HepG2 (cell line): ENCODE measurements at regions not wholly inside any gene's neighbourhood (a gene's known extent, or its start where the extent isn't known, plus 50 kb on each side); places are given as distances from the start of the nearest gene placed in this dataset.
"Not testable (repeated sequence)": the region's sequence is repeated elsewhere in the genome, so short reads cannot be mapped to it uniquely, and the experiment has no call there.

Experiments
- ATAC-seq: fragments of 200-7000 bp; cut with Tn5 transposase; 3 replicates; pipeline ENCODE4 v1.9.1; 2020; ENCODE audit warnings: mild to moderate bottlenecking, moderate library complexity
- BruUV-seq: library from RNA; stranded (reverse); fragments of 400-500 nt; replicated peaks from 2 replicates; lab custom pipeline; 2021; lab: Mats Ljungman, UMichigan
- CTCF ChIA-PET: fragments of 300-600 bp; formaldehyde crosslinking; extraction: SDS; loops from one replicate; lab custom pipeline; 2021; ENCODE audit warnings: low total read pairs, inconsistent platforms, low intra/inter-chr PET ratio; lab: Yijun Ruan, JAX
- POLR2A ChIA-PET: fragments of 350-600 bp; sonication (Branson Sonifier 250); formaldehyde crosslinking; loops from one replicate; lab custom pipeline; 2020; ENCODE audit warnings: antibody characterized with exemption, inconsistent platforms; lab: Yijun Ruan, JAX
- DNase-seq: peaks from one replicate; pipeline ENCODE4 v3.0.0-alpha.2; 2015; ENCODE audit warnings: low spot score
- FAIRE-seq: peaks from 3 replicates; lab custom pipeline; 2011; peaks lifted over from hg19 to GRCh38; lab: Jason Lieb, UNC
- H2AFZ ChIP-seq: one replicate; pipeline ENCODE4 v1.6.1; 2011; ENCODE audit warnings: low read length, inconsistent platforms
- H3K27ac ChIP-seq: fragments of 300-600 bp; 3 replicates; pipeline ENCODE4 v1.8.0; 2011; ENCODE audit warnings: mixed run types, mild to moderate bottlenecking, mixed read lengths, low read length, inconsistent platforms; ENCODE audit not compliant: insufficient read depth; ENCODE audit errors: extremely low read length
- H3K27me3 ChIP-seq, 2 experiments: fragments of 200-600 bp in 1 of 2; 2 replicates in 1 of 2; 3 replicates in 1 of 2; pipeline versions ENCODE4 v1.6.0 to v1.8.0; 2011; ENCODE audit warnings: low read length in 2 of 2, mild to moderate bottlenecking in 2 of 2, moderate library complexity in 2 of 2, inconsistent platforms in 1 of 2; ENCODE audit not compliant: insufficient read depth in 2 of 2, control insufficient read depth in 1 of 2
- H3K36me3 ChIP-seq, 2 experiments: fragments of 200-600 bp in 1 of 2; replicated peaks in 1 of 2; 2 replicates in 1 of 2; 3 replicates in 1 of 2; pipeline versions ENCODE4 v1.5.1 to v1.8.0; 2011; ENCODE audit warnings: low read length in 2 of 2, inconsistent platforms in 1 of 2; ENCODE audit not compliant: insufficient read depth in 2 of 2, control insufficient read depth in 1 of 2
- H3K4me1 ChIP-seq: 2 replicates; pipeline ENCODE4 v1.5.1; 2012; ENCODE audit warnings: low read length, inconsistent platforms; ENCODE audit not compliant: insufficient read depth
- H3K4me2 ChIP-seq: 2 replicates; pipeline ENCODE4 v1.6.0; 2011; ENCODE audit warnings: low read depth, low read length, inconsistent platforms
- H3K4me3 ChIP-seq, 3 experiments: fragments of 200-600 bp in 1 of 3; sonication (generic), shearing (Covaris generic) in 1 of 3; replicated peaks in 1 of 3; 2 replicates each; pipeline ENCODE4 v1.5.1; 2011 to 2016; ENCODE audit warnings: low read length in 3 of 3, inconsistent platforms in 2 of 3, low read depth in 2 of 3, mild to moderate bottlenecking in 2 of 3, control low read depth in 1 of 3, mixed read lengths in 1 of 3; ENCODE audit not compliant: insufficient read depth in 1 of 3
- H3K79me2 ChIP-seq: one replicate; pipeline ENCODE4 v1.6.1; 2011; ENCODE audit warnings: low read length, inconsistent platforms; ENCODE audit not compliant: insufficient read depth
- H3K9ac ChIP-seq: 2 replicates; pipeline ENCODE4 v1.6.0; 2011; ENCODE audit warnings: mild to moderate bottlenecking, low read depth, low read length, inconsistent platforms; ENCODE audit not compliant: insufficient read depth
- H3K9me3 ChIP-seq: 2 replicates; pipeline ENCODE4 v1.5.1; 2012; ENCODE audit warnings: mild to moderate bottlenecking, low read length
- H4K20me1 ChIP-seq: 2 replicates; pipeline ENCODE4 v1.6.0; 2011; ENCODE audit warnings: inconsistent platforms, mild to moderate bottlenecking, low read length, moderate library complexity; ENCODE audit not compliant: insufficient read depth
- ARID5B ChIP-seq: IDR thresholded peaks from 2 replicates; pipeline ENCODE4 v1.4.0; 2020; ENCODE audit warnings: mild to moderate bottlenecking, missing genetic modification reagents
- ELF3 ChIP-seq: IDR thresholded peaks from 2 replicates; pipeline ENCODE4 v1.6.1; 2016; ENCODE audit warnings: missing genetic modification reagents, missing compliant biosample characterization
- FOXA3 ChIP-seq: IDR thresholded peaks from 2 replicates; pipeline ENCODE4 v1.6.1; 2016; ENCODE audit warnings: missing genetic modification reagents, missing compliant biosample characterization
- FOXK1 ChIP-seq: sonication (generic); formaldehyde crosslinking; IDR thresholded peaks from 2 replicates; pipeline ENCODE4 v1.4.0; 2020; ENCODE audit warnings: low read depth, missing genetic modification reagents, borderline replicate concordance
- GATAD2A ChIP-seq: IDR thresholded peaks from 2 replicates; pipeline ENCODE4 v1.6.1; 2016
- HMG20A ChIP-seq: IDR thresholded peaks from 2 replicates; pipeline ENCODE4 v1.6.1; 2016; ENCODE audit warnings: borderline replicate concordance
- HOMEZ ChIP-seq: IDR thresholded peaks from 2 replicates; pipeline ENCODE4 v1.6.1; 2016; ENCODE audit warnings: low read depth
- ISL2 ChIP-seq: sonication (generic); formaldehyde crosslinking; IDR thresholded peaks from 2 replicates; pipeline ENCODE4 v1.5.0; 2020; ENCODE audit warnings: missing genetic modification reagents
- ONECUT2 ChIP-seq: sonication (generic); formaldehyde crosslinking; IDR thresholded peaks from 2 replicates; pipeline ENCODE4 v1.4.0; 2020; ENCODE audit warnings: missing genetic modification reagents
- RARA ChIP-seq: IDR thresholded peaks from 2 replicates; pipeline ENCODE4 v1.6.1; 2016; ENCODE audit warnings: missing genetic modification reagents, missing compliant biosample characterization
- RCOR2 ChIP-seq: IDR thresholded peaks from 2 replicates; pipeline ENCODE4 v1.6.1; 2016; ENCODE audit warnings: missing biosample characterization, missing genetic modification reagents
- SOX13 ChIP-seq, 3 experiments: fragments of 450-650 bp in 1 of 3; sonication (generic) in 1 of 3; formaldehyde crosslinking in 1 of 3; IDR thresholded peaks in 2 of 3; conservative IDR thresholded peaks in 1 of 3; 2 replicates each; pipeline versions ENCODE4 v1.5.0 to v1.6.1; 2016 to 2020; ENCODE audit warnings: antibody characterized with exemption in 1 of 3, mild to moderate bottlenecking in 1 of 3, missing compliant biosample characterization in 1 of 3, missing genetic modification reagents in 1 of 3, moderate library complexity in 1 of 3
- SOX6 ChIP-seq, 2 experiments: fragments of 450-650 bp in 1 of 2; sonication (generic) in 1 of 2; formaldehyde crosslinking in 1 of 2; IDR thresholded peaks; 2 replicates each; pipeline versions ENCODE4 v1.4.0 to v1.6.1; 2017 to 2020; ENCODE audit warnings: antibody characterized with exemption in 1 of 2, mild to moderate bottlenecking in 1 of 2, missing genetic modification reagents in 1 of 2
- THAP11 ChIP-seq: IDR thresholded peaks from 2 replicates; pipeline ENCODE4 v1.6.1; 2016; ENCODE audit warnings: missing biosample characterization, missing genetic modification reagents
- ZGPAT ChIP-seq: IDR thresholded peaks from 2 replicates; pipeline ENCODE4 v1.6.1; 2016; ENCODE audit warnings: mild to moderate bottlenecking
- ZNF710 ChIP-seq: sonication (generic); formaldehyde crosslinking; IDR thresholded peaks from 2 replicates; pipeline ENCODE4 v1.5.0; 2020; ENCODE audit warnings: mild to moderate bottlenecking, missing genetic modification reagents, borderline replicate concordance
- WGBS: methylation state at CpG from one replicate; pipeline ENCODE4 v1.1.6; 2017; ENCODE audit warnings: low lambda C conversion rate; 5-methylcytosine and 5-hydroxymethylcytosine counted together
- in situ Hi-C: cut with HindIII; loops from 2 replicates; pipeline ENCODE4 v1.10.0; 2017; ENCODE audit warnings: low pct_unique_long_range_greater_than_20kb; ENCODE audit not compliant: extremely low pct_ligation_motif_present
- intact Hi-C: fragments of 100-400 bp; cut with micrococcal nuclease; formaldehyde crosslinking; loops from one replicate; pipeline ENCODE4 v1.10.0; 2022; ENCODE audit not compliant: unreplicated experiment

- BruUV-seq; CTCF ChIA-PET; POLR2A ChIA-PET; H4K20me1 ChIP-seq; H3K4me3 ChIP-seq; H3K27ac ChIP-seq; H3K4me1 ChIP-seq; H3K4me2 ChIP-seq; ATAC-seq; H3K79me2 ChIP-seq; H3K9ac ChIP-seq; H3K27me3 ChIP-seq; intact Hi-C loops; H3K36me3 ChIP-seq; H3K9me3 ChIP-seq; FAIRE-seq; in situ Hi-C loops; H2AFZ ChIP-seq; TF ChIP-seq SOX6 (IDR thresholded peaks at IDR 0.05): not testable (repeated sequence)
- DNase-seq: peak; percentile 31
- WGBS: 73% methylated on average over 1 of the region's 1 CpG
- TF ChIP-seq ISL2 (CRISPR knock-in tag) (0 out of 2 replicates have a peak, but pooled peaks have one; percentile 29), ONECUT2 (CRISPR knock-in tag) (peak; percentile 31; the same call in 1 of the 2 replicates), HOMEZ (peak; percentile 46; the same call in 1 of the 2 replicates), FOXA3 (CRISPR knock-in tag) (peak; percentile 70; the same call in 1 of the 2 replicates), HMG20A (CRISPR knock-in tag) (peak; percentile 61; the same call in 1 of the 2 replicates), RCOR2 (CRISPR knock-in tag) (peak; percentile 42; the same call in 1 of the 2 replicates), ZNF710 (CRISPR knock-in tag) (peak; percentile 79), ARID5B (CRISPR knock-in tag) (peak; percentile 90), FOXK1 (CRISPR knock-in tag) (peak; percentile 82), GATAD2A (CRISPR knock-in tag) (peak; percentile 73), ZGPAT (peak; percentile 34; the same call in 1 of the 2 replicates), THAP11 (CRISPR knock-in tag) (peak; percentile 52), RARA (CRISPR knock-in tag) (peak; percentile 24; the same call in 1 of the 2 replicates), ELF3 (CRISPR knock-in tag) (0 out of 2 replicates have a peak, but pooled peaks have one; percentile 25), SOX6 (CRISPR knock-in tag; IDR thresholded peaks at IDR 0.05) (peak; percentile 89), SOX13 (IDR thresholded peaks at IDR 0.05) (peak; percentile 52; the same call in 1 of the 2 replicates), SOX13 (CRISPR knock-in tag; conservative IDR thresholded peaks at IDR 0.05 in 1 of 2, IDR thresholded peaks at IDR 0.05 in 1 of 2) (peak in 1 of 2 experiments; percentile 94; a peak in 2 of 4 replicates)
Observed at GRCh38 chr7:34577934-34578333, 80.1 kb upstream of the NPSR1 start.
